DLD1 (cell line): ENCODE measurements at regions not wholly inside any gene's neighbourhood (a gene's known extent, or its start where the extent isn't known, plus 50 kb on each side); places are given as distances from the start of the nearest gene placed in this dataset.

Source experiments
- in situ Hi-C: cut with HindIII; loops from 2 replicates; pipeline ENCODE4 v1.10.0; 2017; ENCODE audit warnings: low sequenced_read_pairs

- in situ Hi-C loops, result loop anchor here (5.0 to 25.0 kb wide), 2 partner anchors 107 to 187 kb away; partner anchors contain the start of gene ELAPOR2
Observed at GRCh38 chr7:86949779-86950260, 109.6 kb downstream of the ELAPOR2 start.

- in situ Hi-C loops, result loop anchor here (25.0 kb wide), 1 partner anchor 188 kb away; no protein-coding TSS in a partner anchor
Observed at GRCh38 chr7:86949052-86949778, 110.2 kb downstream of the ELAPOR2 start.

- in situ Hi-C loops, result loop anchor here (25.0 kb wide), 1 partner anchor 189 kb away; no protein-coding TSS in a partner anchor
Observed at GRCh38 chr7:86947929-86948328, 111.5 kb downstream of the ELAPOR2 start.

- in situ Hi-C loops, result loop anchor here (25.0 kb wide), 1 partner anchor 194 kb away; no protein-coding TSS in a partner anchor
Observed at GRCh38 chr7:86943447-86943846, 116.0 kb downstream of the ELAPOR2 start.

- in situ Hi-C loops, result loop anchor here (25.0 kb wide), 1 partner anchor 194 kb away; no protein-coding TSS in a partner anchor
Observed at GRCh38 chr7:86942995-86943394, 116.5 kb downstream of the ELAPOR2 start.

DNA sequence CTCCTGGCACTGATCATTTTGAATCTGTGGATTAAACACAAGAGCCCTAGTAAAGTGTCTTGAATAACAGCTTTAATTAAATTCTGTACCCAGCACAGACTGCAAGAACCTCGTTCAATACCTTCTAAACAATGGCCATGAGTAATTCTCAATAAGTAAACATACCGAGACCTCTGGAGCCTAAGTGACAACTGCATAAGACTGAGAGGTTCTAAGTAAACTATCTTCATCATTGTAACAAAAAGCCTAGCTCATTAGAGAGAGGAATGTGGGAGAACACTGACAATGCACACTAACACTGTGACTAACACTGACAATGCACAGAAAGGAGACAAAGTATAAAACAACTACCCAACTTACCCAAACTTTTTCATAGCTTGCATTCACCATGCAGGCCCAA is 117.4 kb downstream of the ELAPOR2 start:
- in situ Hi-C loops, result loop anchor here (25.0 kb wide), 1 partner anchor 195 kb away; no protein-coding TSS in a partner anchor

DNA sequence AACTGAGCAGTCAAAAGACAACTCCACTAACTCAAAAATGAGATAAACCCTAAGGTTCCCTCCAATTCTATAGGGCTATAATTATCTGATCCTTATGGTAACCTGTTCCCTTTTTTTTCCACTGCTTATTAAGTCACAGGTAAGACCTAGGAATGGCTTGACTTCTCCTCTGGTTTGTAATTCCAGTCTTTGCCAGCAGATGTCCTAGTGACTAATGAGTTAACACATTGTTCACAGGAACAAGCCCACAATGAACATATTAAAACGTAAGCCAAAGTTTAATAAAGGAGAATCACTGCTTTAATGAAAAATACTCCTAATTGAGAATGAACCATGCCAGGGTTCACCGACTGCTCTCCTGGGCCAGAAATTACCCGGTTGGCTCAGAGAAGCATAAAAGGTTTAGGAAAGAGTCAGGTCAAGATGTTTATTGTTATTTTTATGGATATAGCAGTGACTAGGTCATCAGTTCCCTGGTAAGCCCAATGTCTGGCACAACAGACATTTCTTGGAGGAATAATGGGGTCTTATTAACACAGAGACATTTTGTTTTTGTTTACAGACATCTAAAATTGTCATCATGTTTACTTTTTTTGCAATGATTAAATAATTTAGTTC is 120.1 kb downstream of the ELAPOR2 start:
- in situ Hi-C loops, result loop anchor here (25.0 kb wide), 1 partner anchor 198 kb away; no protein-coding TSS in a partner anchor

GRCh38 chr7:86937363-86937878 is 122.0 kb downstream of the ELAPOR2 start:
- in situ Hi-C loops, result loop anchor here (25.0 kb wide), 1 partner anchor 200 kb away; no protein-coding TSS in a partner anchor

GRCh38 chr7:86933295-86933845 is 126.1 kb downstream of the ELAPOR2 start:
- in situ Hi-C loops, result loop anchor here (25.0 kb wide), 1 partner anchor 204 kb away; no protein-coding TSS in a partner anchor

DNA sequence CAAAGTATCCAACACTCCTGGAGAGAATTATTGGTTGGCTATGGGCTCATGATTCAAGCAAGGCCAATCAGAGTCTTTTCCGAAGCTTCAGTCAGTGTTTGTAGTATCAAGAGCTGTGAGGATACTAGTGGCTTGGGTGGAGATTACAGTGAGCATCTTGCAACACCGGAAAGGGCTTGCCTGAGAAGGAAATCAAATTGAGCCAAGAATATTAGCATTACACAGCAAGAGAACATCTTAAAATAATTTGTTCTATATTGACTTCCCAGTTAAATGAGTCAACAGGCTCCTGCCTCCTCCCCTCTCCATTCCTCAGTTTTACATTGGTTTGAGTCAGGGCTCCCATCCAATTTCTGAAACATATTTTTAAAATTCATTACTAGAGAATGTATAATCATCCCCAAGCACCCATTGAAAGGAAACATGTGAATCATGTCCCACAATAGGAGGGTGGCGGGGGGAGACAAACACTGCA is 127.4 kb downstream of the ELAPOR2 start:
- in situ Hi-C loops, result loop anchor here (25.0 kb wide), 1 partner anchor 205 kb away; no protein-coding TSS in a partner anchor

DNA sequence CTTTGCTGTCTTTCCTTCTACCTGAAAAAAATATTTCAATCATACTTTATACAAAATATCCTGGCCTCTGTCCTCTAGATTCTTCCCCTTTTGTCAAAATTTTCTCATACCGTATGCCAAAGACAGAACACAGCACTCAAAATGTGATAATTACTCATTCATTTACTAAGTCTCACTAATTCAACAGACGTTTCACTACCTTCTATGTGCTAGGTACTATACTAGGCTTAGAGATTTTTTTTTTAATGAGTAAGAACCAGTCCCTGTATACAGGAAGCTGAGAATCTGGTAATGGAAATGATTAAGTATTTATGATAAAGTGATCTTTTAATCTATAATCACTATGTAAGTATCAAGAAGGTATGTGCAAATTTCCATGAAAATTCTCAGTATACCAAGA is 128.0 kb downstream of the ELAPOR2 start:
- in situ Hi-C loops, result loop anchor here (25.0 kb wide), 1 partner anchor 206 kb away; no protein-coding TSS in a partner anchor

GRCh38 chr7:86930554-86931307 is 128.7 kb downstream of the ELAPOR2 start:
- in situ Hi-C loops, result loop anchor here (25.0 kb wide), 1 partner anchor 207 kb away; no protein-coding TSS in a partner anchor

DNA sequence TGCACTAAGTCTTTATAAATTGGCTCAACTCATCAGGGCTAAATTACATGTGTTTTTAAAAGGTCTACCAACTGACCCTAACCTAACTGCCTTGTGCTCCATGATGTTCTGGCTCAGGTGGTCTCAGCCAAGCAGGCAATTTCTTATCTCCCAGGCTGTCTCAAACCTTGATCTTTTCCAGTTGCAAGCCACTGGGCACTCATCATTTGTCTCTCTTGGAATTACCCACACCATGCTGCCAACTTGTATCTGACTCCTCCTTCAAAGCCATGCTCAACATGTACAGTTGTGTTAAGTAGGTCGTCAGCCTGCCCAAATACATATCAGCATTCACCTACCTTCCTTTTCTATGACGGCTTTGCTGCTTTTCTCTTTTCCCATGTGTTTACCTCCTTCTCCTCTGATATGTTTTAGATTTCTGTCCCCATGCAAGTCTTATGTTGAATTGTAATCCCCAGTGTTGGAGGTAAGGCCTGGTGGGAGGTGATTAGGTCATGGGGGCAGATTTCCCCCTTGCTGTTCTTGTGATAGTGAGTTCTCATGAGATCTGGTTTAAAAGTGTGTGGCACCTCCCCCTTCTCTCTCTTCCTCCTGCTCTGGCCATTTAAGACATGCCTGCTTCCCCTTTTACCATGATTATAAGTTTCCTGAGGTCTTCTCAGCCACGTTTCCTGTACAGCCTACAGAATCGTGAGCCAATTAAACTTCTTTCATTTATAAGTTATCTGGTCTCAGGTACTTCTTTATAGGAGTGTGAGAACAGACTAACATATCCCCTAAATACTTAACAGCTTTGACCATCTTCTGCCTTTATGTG is 130.0 kb downstream of the ELAPOR2 start:
- in situ Hi-C loops, result loop anchor here (25.0 kb wide), 1 partner anchor 208 kb away; no protein-coding TSS in a partner anchor

DNA sequence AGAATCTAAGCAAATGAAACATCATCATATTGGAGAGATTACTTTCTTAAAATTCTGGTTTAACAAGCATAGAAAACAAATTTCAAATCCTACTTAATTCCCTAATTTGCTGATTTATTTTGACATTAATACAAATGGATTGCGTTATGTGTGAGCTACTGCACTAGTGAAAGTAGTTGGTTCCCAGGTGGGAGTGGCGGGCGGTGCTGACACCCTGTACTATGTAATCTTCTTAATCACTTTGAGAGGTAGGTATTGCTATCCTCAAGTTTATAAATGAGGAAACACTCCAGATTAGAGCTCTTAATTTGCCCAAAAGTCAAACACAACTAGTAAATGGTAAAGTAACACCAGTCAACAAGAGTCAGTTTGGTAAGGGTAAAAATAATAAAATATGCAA is 131.1 kb downstream of the ELAPOR2 start:
- in situ Hi-C loops, result loop anchor here (25.0 kb wide), 1 partner anchor 209 kb away; no protein-coding TSS in a partner anchor

DNA sequence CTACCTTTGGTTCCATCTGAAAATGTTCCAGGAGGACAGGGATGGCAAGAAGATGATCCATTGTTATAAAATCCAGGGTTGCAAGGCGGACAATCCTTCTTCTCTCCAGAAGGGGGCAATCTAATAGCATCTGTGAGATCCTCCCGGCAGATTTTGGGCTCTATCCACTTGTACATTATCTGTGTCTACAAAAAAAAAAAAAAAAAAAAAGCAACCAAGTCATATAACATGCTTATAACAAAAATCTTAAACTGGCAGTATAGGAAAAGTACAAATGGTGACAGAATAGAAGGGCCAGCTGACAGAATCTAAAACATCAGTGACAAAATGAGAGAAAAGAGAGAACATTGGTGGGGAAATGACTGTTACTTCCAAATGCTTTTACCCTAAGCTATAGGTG is 132.7 kb downstream of the ELAPOR2 start:
- in situ Hi-C loops, result loop anchor here (25.0 kb wide), 1 partner anchor 211 kb away; no protein-coding TSS in a partner anchor

DNA sequence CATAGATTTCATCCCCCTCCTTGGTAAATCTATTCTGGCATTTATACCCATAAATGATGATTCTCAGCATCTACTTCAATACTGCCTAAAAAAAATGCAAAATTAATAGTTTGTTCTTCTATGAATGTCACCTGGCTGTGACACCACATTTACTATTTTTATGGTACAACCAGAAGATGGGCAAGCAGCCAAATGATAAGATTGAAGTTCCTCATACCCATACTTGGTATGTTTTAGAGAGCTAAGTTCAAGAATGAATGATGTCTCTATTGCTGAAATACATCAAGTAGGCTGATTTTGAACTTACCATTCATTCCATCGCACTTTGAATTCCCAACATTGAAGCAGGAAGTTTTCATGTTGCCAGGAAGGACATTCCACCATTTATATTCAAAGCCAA is 134.2 kb downstream of the ELAPOR2 start:
- in situ Hi-C loops, result loop anchor here (25.0 kb wide), 1 partner anchor 212 kb away; no protein-coding TSS in a partner anchor

DNA sequence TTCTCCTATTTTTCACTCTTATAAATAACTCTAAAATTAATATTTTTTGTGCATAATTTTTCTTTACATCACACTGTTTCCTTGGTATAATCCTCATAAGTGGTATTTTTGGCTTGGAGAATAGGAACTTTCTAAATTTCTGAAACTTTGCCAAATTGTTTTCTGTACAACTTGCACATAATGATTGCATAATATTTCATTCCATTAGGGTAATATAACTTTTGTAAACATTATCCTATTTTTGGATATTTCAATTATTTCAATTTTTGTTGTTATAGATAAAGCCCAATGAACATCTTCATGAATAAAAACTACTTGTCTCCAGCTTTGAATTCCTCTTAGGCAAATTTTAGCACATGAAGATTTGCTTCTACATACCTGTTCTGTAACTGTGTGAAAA is 135.9 kb downstream of the ELAPOR2 start:
- in situ Hi-C loops, result no loop called here

GRCh38 chr7:86920154-86920553 is 139.3 kb downstream of the ELAPOR2 start:
- in situ Hi-C loops, result no loop called here

DNA sequence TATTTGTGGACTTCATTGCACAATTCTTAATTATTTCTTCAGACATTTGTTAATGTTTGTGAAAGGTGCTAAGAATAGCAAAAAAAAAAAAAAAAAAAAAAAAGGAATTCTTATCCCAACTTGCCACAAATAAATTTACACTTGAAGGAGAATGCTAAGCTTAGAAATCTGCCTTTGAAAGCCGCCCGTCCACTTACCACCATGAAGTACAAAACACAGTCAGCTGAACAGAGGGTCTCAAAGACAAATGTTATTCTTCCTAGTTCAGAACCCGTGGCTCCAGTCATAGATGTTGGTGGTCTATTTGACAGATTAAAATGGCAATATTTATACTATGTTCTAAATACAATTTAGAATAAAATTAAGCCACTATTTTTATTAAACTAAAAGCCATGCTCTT is 141.2 kb downstream of the ELAPOR2 start:
- in situ Hi-C loops, result no loop called here
